Neural cell (in vitro differentiated cells): ENCODE measurements at regions not wholly inside any gene's neighbourhood (a gene's known extent, or its start where the extent isn't known, plus 50 kb on each side); places are given as distances from the start of the nearest gene placed in this dataset.

Source experiments
- EZH2 ChIP-seq: fragments of 200-600, 300-800 bp; shearing (Covaris generic), sonication (generic); IDR thresholded peaks from 2 replicates; pipeline ENCODE4 v1.6.1; 2014; ENCODE audit warnings: antibody characterized with exemption, low read length, borderline replicate concordance, mild to moderate bottlenecking; ENCODE audit not compliant: insufficient read depth, poor library complexity, severe bottlenecking
- POLR2AphosphoS5 ChIP-seq: IDR thresholded peaks from 2 replicates; pipeline ENCODE4 v1.6.1; 2012
- TF ChIP-seq, protein P1 (sequence below): fragments of 450-650 bp; IDR thresholded peaks from 2 replicates; pipeline ENCODE4 v1.5.1; 2014; ENCODE audit warnings: antibody characterized with exemption, mild to moderate bottlenecking, moderate library complexity; ENCODE audit not compliant: poor library complexity, severe bottlenecking
- TF ChIP-seq, protein P2 (sequence below): IDR thresholded peaks from 2 replicates; pipeline ENCODE4 v1.6.1; 2012; ENCODE audit warnings: borderline replicate concordance

GRCh38 chr13:103196356-103196755 lies 130.1 kb upstream of the SLC10A2 start:
- TF ChIP-seq, protein P1, sequence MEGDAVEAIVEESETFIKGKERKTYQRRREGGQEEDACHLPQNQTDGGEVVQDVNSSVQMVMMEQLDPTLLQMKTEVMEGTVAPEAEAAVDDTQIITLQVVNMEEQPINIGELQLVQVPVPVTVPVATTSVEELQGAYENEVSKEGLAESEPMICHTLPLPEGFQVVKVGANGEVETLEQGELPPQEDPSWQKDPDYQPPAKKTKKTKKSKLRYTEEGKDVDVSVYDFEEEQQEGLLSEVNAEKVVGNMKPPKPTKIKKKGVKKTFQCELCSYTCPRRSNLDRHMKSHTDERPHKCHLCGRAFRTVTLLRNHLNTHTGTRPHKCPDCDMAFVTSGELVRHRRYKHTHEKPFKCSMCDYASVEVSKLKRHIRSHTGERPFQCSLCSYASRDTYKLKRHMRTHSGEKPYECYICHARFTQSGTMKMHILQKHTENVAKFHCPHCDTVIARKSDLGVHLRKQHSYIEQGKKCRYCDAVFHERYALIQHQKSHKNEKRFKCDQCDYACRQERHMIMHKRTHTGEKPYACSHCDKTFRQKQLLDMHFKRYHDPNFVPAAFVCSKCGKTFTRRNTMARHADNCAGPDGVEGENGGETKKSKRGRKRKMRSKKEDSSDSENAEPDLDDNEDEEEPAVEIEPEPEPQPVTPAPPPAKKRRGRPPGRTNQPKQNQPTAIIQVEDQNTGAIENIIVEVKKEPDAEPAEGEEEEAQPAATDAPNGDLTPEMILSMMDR = no peak
- TF ChIP-seq EZH2 (no peak), POLR2AphosphoS5 (no peak)
- TF ChIP-seq, protein P2, sequence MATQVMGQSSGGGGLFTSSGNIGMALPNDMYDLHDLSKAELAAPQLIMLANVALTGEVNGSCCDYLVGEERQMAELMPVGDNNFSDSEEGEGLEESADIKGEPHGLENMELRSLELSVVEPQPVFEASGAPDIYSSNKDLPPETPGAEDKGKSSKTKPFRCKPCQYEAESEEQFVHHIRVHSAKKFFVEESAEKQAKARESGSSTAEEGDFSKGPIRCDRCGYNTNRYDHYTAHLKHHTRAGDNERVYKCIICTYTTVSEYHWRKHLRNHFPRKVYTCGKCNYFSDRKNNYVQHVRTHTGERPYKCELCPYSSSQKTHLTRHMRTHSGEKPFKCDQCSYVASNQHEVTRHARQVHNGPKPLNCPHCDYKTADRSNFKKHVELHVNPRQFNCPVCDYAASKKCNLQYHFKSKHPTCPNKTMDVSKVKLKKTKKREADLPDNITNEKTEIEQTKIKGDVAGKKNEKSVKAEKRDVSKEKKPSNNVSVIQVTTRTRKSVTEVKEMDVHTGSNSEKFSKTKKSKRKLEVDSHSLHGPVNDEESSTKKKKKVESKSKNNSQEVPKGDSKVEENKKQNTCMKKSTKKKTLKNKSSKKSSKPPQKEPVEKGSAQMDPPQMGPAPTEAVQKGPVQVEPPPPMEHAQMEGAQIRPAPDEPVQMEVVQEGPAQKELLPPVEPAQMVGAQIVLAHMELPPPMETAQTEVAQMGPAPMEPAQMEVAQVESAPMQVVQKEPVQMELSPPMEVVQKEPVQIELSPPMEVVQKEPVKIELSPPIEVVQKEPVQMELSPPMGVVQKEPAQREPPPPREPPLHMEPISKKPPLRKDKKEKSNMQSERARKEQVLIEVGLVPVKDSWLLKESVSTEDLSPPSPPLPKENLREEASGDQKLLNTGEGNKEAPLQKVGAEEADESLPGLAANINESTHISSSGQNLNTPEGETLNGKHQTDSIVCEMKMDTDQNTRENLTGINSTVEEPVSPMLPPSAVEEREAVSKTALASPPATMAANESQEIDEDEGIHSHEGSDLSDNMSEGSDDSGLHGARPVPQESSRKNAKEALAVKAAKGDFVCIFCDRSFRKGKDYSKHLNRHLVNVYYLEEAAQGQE = no peak
